Effector memory CD8-positive, alpha-beta T cell (primary cell): ENCODE measurements at regions not wholly inside any gene's neighbourhood (a gene's known extent, or its start where the extent isn't known, plus 50 kb on each side); places are given as distances from the start of the nearest gene placed in this dataset.

Source experiments
- ATAC-seq: fragments of 150-1000 bp; cut with Tn5 transposase; replicated peaks from 2 replicates; pipeline ENCODE4 v1.10.0; 2021; ENCODE audit warnings: mild to moderate bottlenecking, moderate library complexity
- DNase-seq, 3 experiments: peaks; one replicate each; pipeline ENCODE4 v3.0.0; 2021
- H3K27ac Mint-ChIP-seq, 2 donors: one replicate each; pipeline ENCODE4 v1.8.0; 2022; ENCODE audit warnings: mild to moderate bottlenecking in 2 of 2, mixed read lengths in 2 of 2, moderate library complexity in 2 of 2
- H3K27me3 Mint-ChIP-seq, 2 donors: one replicate each; pipeline ENCODE4 v1.8.0; 2022; ENCODE audit warnings: mixed read lengths in 2 of 2
- H3K36me3 Mint-ChIP-seq: one replicate; pipeline ENCODE4 v1.8.0; 2022; ENCODE audit warnings: mild to moderate bottlenecking, moderate library complexity, mixed read lengths; ENCODE audit not compliant: insufficient read depth
- H3K4me1 Mint-ChIP-seq, 2 donors: one replicate each; pipeline ENCODE4 v1.8.0; 2022; ENCODE audit warnings: low read depth in 2 of 2, mixed read lengths in 2 of 2
- H3K4me3 Mint-ChIP-seq, 2 donors: one replicate each; pipeline ENCODE4 v1.8.0; 2022; ENCODE audit warnings: mild to moderate bottlenecking in 2 of 2, mixed read lengths in 2 of 2, moderate library complexity in 2 of 2
- H3K9me3 Mint-ChIP-seq, 2 donors: one replicate each; pipeline ENCODE4 v1.8.0; 2022; ENCODE audit warnings: mixed read lengths in 2 of 2

DNA sequence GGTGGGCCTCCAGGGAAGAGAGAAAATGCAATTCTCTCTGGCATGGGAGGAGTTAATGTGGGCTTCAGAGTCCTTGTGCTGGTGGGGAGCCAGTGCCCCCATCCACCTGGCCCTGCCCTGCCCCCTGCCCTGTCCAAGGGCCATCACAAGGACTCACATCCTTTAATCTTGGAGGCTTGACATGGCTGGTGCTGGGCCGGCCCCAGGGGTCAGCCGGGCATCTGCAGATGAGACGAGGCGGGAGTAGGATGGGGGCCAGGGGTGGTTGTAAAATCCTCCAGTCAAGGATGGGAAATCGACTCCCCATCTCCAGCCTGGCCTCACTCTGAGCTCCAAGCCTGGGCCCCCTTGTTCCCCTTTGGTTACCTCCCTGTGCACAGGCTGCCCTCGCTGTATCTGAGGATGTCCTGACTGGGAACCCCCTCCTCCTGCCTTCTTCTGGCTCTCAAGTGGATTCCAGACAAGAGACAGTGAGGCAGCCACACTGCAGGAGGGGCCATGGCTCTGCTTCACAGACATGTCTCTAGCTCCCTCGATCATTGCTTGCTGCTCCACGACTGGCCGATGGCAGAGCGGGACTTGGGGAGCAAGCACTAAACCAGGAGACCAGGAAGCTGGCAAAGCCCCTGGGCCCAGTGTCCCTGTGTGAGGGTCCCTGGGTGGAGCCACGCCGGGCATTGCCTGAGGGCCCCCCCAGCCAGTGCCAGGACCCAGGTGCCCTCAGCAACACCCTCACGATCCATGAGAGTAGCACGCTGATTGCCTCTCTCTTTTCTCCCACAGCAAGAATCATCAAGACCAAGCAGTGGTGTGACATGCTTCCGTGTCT lies 1120.5 kb downstream of the BRD1 start:
- H3K4me1 Mint-ChIP-seq = no peaks in the 10 kb centered on the region
- no peaks in the 10 kb centered on the region for H3K9me3 Mint-ChIP-seq
- ATAC-seq = no peak
- DNase-seq = no peak
- no peak overlapping the region for H3K27ac Mint-ChIP-seq
- H3K27me3 Mint-ChIP-seq = peaks cover 0 to 10% of the 10 kb centered on the region in 2 donors
- no peaks in the 10 kb centered on the region for H3K36me3 Mint-ChIP-seq
- H3K4me3 Mint-ChIP-seq = no peak overlapping the region

DNA sequence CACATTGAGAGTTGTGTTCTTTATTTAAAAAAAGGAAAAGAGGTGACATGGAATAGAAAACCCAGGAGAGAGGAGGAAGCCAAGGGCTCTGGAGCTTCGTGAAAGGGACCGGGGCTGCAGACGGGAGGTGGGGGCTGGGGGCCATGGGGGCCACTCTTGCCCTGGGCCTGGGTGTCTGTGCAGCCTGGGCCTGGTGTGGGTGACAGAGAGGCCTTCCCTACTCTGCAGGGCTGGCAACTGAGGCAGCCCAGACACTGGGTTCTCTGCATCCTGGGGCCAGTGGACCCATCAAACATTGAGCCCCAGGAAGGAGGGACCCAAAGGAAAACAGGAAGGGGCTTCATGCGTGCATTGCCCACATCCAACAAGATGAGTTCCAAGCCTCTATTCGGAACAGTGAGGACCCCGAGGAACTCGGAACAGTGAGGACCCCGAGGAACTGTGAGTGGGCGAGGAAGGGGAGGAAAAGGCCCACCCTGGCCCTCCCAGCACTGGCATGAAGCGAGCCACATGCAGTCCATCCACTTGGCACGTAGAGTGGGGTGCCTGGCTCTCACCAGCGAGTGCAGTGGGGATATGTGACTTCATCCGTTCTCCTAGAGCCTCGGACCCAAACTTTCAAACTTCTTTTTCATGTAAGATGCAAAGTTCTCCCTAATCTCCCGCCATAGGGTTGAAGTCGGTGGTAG lies 1121.6 kb downstream of the BRD1 start:
- ATAC-seq = no peak
- H3K9me3 Mint-ChIP-seq = no peaks in the 10 kb centered on the region
- no peaks in the 10 kb centered on the region for H3K4me1 Mint-ChIP-seq
- no peak overlapping the region for H3K27ac Mint-ChIP-seq
- H3K4me3 Mint-ChIP-seq = no peak overlapping the region
- H3K27me3 Mint-ChIP-seq = peaks cover 0 to 10% of the 10 kb centered on the region in 2 donors
- DNase-seq = no peak
- H3K36me3 Mint-ChIP-seq = no peaks in the 10 kb centered on the region

GRCh38 chr22:48705159-48705916 lies 1122.3 kb downstream of the BRD1 start:
- Mint-ChIP-seq H3K4me3 (no peak overlapping the region), H3K27ac (no peak overlapping the region)

GRCh38 chr22:48704335-48704734 lies 1123.3 kb downstream of the BRD1 start:
- H3K4me3 Mint-ChIP-seq = no peak overlapping the region
- DNase-seq (no peak), ATAC-seq (no peak)
- H3K9me3 Mint-ChIP-seq = no peaks in the 10 kb centered on the region
- no peaks in the 10 kb centered on the region for H3K36me3 Mint-ChIP-seq
- H3K27me3 Mint-ChIP-seq = peaks cover 0 to 10% of the 10 kb centered on the region in 2 donors
- H3K27ac Mint-ChIP-seq = no peak overlapping the region
- no peaks in the 10 kb centered on the region for H3K4me1 Mint-ChIP-seq

More at GRCh38 chr22:48705159-48705916, 1122.3 kb downstream of the BRD1 start:
- no peaks in the 10 kb centered on the region for H3K4me1 Mint-ChIP-seq
- ATAC-seq (no peak), DNase-seq (no peak)
- H3K9me3 Mint-ChIP-seq = no peaks in the 10 kb centered on the region
- no peaks in the 10 kb centered on the region for H3K36me3 Mint-ChIP-seq
- peaks cover 0 to 10% of the 10 kb centered on the region in 2 donors for H3K27me3 Mint-ChIP-seq

DNA sequence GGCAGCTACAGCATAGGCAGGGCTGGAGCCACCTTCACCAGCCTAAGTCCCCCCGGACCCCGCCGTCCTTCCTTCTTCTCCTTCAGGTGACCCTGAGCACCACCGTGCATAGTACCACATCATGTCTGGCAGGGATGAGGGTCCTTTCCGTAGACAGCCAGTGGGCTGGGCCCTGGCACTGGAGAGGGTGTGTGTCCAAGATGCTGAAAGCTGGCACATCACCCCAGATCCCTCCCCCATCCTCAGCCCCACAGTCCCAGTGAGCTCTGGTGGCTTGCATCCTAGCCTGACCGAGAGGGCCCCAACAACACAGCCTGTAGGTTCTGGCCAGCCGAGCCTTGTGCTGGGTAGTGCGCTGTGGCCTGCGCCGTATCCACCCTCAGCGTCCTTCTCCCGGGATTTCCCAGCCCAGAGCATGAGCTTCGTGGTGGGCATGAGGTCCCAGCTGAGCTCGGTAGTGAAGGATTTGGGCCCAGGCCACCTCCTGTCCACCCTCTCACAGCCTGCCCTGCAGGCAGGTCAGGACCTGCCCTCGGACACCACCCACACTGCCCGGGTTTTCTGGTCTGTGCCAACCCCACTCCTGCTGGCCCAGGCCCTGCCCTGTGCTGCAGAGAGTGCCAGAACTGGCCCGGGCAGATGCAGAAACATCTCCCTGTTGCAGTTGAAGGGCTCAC lies 1124.3 kb downstream of the BRD1 start:
- Mint-ChIP-seq H3K4me1 (no peaks in the 10 kb centered on the region), H3K27me3 (peaks cover 0 to 10% of the 10 kb centered on the region in 2 donors), H3K4me3 (no peak overlapping the region)

GRCh38 chr22:48702573-48703264 lies 1125.0 kb downstream of the BRD1 start:
- no peaks in the 10 kb centered on the region for H3K36me3 Mint-ChIP-seq
- DNase-seq (no peak), ATAC-seq (no peak)
- no peak overlapping the region for H3K27ac Mint-ChIP-seq
- H3K9me3 Mint-ChIP-seq = no peaks in the 10 kb centered on the region
- no peaks in the 10 kb centered on the region for H3K4me1 Mint-ChIP-seq
- no peak overlapping the region for H3K4me3 Mint-ChIP-seq
- peaks cover 0 to 10% of the 10 kb centered on the region in 2 donors for H3K27me3 Mint-ChIP-seq

More for the DNA sequence above, 1124.3 kb downstream of the BRD1 start:
- Mint-ChIP-seq H3K27ac (no peak overlapping the region), H3K9me3 (no peaks in the 10 kb centered on the region), H3K36me3 (no peaks in the 10 kb centered on the region)
- no peak for ATAC-seq
- no peak for DNase-seq

GRCh38 chr22:48701296-48702030 lies 1126.2 kb downstream of the BRD1 start:
- Mint-ChIP-seq H3K36me3 (no peaks in the 10 kb centered on the region), H3K27ac (no peak overlapping the region), H3K27me3 (peaks cover 0 to 10% of the 10 kb centered on the region in 2 donors), H3K9me3 (no peaks in the 10 kb centered on the region), H3K4me1 (no peaks in the 10 kb centered on the region), H3K4me3 (no peak overlapping the region)
- DNase-seq = no peak
- ATAC-seq = no peak

DNA sequence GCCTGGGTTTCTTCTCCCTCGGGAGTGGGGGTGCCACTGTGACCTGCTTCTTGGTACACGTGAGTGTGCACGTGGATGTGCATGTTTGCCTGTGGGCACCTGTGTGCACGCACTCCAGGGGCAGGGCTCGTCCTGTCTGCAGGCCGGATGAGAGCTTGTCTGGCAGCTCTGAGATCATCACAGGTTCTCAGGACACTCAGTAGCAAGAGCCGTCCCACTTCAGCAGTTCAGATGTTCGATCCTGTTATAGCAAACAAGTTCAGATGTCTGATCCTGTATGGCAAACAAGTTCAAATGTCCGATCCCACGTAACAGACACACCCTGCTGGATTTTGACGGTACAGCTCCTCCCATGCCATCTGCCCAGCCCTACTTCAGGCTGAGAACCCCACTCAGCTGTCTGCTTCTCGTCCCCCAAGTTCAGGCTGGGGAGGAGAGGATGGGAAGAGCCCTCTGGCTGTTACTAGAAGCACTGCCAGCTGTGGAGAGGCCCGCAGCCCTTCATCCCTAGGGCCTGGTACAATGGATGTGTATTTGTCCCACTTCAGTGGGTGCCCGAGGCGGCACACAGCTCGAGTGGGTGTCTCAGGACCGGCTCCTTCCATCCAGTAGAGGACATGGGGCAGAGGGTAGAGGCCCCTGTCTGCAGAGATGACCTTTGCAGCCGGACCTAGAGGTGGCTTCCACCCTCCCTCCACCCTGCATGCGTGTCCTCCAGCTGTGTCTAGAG lies 1126.9 kb downstream of the BRD1 start:
- H3K27ac Mint-ChIP-seq = no peak overlapping the region
- H3K36me3 Mint-ChIP-seq = no peaks in the 10 kb centered on the region
- ATAC-seq (no peak), DNase-seq (no peak)
- H3K4me3 Mint-ChIP-seq = no peak overlapping the region
- no peaks in the 10 kb centered on the region for H3K4me1 Mint-ChIP-seq
- peaks cover 0 to 10% of the 10 kb centered on the region in 2 donors for H3K27me3 Mint-ChIP-seq
- no peaks in the 10 kb centered on the region for H3K9me3 Mint-ChIP-seq

DNA sequence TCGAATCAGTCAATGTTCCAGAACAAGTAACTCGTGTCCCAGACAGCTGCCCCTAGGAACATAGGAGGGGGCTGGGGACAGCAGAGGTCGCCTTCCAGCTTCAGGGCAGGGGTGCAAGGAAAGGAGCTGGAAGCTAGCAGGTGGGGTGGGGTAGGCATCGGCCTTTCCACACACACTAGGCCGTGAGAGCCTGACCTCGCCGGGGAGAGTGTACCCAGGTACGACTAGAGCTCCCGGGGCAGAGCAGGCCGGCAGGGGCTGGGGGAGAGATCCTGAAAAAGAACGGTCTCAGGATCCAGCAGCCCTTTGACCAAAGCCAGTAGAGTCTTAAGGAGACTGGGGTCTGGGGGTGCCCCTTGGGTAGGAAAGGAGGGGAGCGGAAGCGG lies 1127.5 kb downstream of the BRD1 start:
- H3K4me1 Mint-ChIP-seq = no peaks in the 10 kb centered on the region
- H3K27me3 Mint-ChIP-seq = peaks cover 0 to 10% of the 10 kb centered on the region in 2 donors
- ATAC-seq (no peak), DNase-seq (no peak)
- no peaks in the 10 kb centered on the region for H3K9me3 Mint-ChIP-seq
- H3K27ac Mint-ChIP-seq = no peak overlapping the region
- no peak overlapping the region for H3K4me3 Mint-ChIP-seq
- H3K36me3 Mint-ChIP-seq = no peaks in the 10 kb centered on the region

DNA sequence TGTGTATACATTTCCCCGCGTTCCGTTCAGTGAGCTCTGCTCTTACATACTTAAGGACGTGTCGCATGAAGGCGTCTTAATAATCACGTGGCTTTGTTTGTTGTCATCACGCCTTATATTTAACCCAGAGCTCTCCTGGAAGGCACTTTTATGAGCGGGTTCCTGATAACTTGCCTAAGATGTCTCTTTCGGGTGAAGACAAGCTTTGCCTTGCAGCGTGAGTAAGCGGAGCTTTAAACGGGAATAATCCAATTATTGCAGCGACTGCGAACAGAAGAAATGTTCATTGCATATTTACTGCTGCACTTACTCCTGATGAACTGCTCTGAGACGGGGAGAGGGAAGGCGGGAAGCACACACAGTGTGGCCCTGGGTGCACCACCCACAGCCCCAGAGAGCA lies 1128.2 kb downstream of the BRD1 start:
- Mint-ChIP-seq H3K4me3 (no peak overlapping the region), H3K9me3 (no peaks in the 10 kb centered on the region), H3K36me3 (no peaks in the 10 kb centered on the region), H3K4me1 (no peaks in the 10 kb centered on the region), H3K27ac (no peak overlapping the region), H3K27me3 (peaks cover 0 to 10% of the 10 kb centered on the region in 2 donors)
- no peak for DNase-seq
- no peak for ATAC-seq

DNA sequence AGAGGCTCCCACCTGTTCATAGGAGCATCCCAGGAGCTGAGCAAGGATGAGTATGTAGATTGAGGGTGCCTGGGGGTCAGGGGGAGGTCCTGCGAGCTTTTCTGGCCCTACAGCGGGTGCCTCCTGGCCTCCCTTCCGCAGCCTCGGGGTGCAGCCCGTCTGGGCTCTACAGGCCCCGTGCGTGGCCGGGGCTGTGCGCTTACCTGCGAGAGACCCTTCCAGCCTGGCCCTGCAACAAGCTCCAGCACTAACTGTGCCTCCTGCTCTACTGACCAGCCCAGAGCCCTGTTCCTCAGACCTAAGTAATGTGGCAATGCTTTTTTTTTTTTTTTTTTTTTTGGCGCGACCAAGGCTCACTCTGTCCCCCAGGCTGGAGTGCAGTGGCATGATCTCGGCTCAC lies 1129.1 kb downstream of the BRD1 start:
- Mint-ChIP-seq H3K4me1 (no peaks in the 10 kb centered on the region), H3K4me3 (no peak overlapping the region), H3K27me3 (peaks cover 0 to 10% of the 10 kb centered on the region in 2 donors), H3K27ac (no peak overlapping the region), H3K9me3 (no peaks in the 10 kb centered on the region), H3K36me3 (no peaks in the 10 kb centered on the region)
- DNase-seq (no peak), ATAC-seq (no peak)
